Loucy (cell line): ENCODE measurements at regions not wholly inside any gene's neighbourhood (a gene's known extent, or its start where the extent isn't known, plus 50 kb on each side); places are given as distances from the start of the nearest gene placed in this dataset.
"Not testable (repeated sequence)": the region's sequence is repeated elsewhere in the genome, so short reads cannot be mapped to it uniquely, and the experiment has no call there.

Source experiments
- H2AFZ ChIP-seq: fragments of 200-600 bp; sonication (generic); 2 replicates; pipeline ENCODE4 v1.6.0; 2016; ENCODE audit warnings: antibody characterized with exemption, mild to moderate bottlenecking, low read length, moderate library complexity
- H3F3A ChIP-seq: fragments of 200-600 bp; 2 replicates; pipeline ENCODE4 v1.6.0; 2016; ENCODE audit warnings: antibody characterized with exemption, low read depth, mild to moderate bottlenecking
- H3K27me3 ChIP-seq: fragments of 200-600 bp; sonication (generic); 2 replicates; pipeline ENCODE4 v1.6.1; 2014; ENCODE audit warnings: low read length, mild to moderate bottlenecking; ENCODE audit not compliant: insufficient read depth, poor library complexity, severe bottlenecking
- H3K36me3 ChIP-seq: fragments of 200-600 bp; sonication (generic); 2 replicates; pipeline ENCODE4 v1.6.1; 2016; ENCODE audit warnings: low read length; ENCODE audit not compliant: insufficient read depth
- H3K4me1 ChIP-seq: fragments of 200-600 bp; sonication (generic); 2 replicates; pipeline ENCODE4 v1.5.1; 2014; ENCODE audit warnings: low read length, mild to moderate bottlenecking; ENCODE audit not compliant: insufficient read depth, poor library complexity, severe bottlenecking
- H3K4me2 ChIP-seq: fragments of 200-600 bp; sonication (generic); 2 replicates; pipeline ENCODE4 v1.6.0; 2014; ENCODE audit warnings: antibody characterized with exemption, low read length, low read depth, mild to moderate bottlenecking; ENCODE audit not compliant: poor library complexity, severe bottlenecking
- H3K4me3 ChIP-seq: fragments of 200-600 bp; sonication (generic); 2 replicates; pipeline ENCODE4 v1.5.1; 2014; ENCODE audit warnings: low read length, mild to moderate bottlenecking, mixed read lengths; ENCODE audit not compliant: poor library complexity, severe bottlenecking
- H3K79me2 ChIP-seq: fragments of 200-600 bp; sonication (generic); 2 replicates; pipeline ENCODE4 v1.6.1; 2014; ENCODE audit warnings: low read length; ENCODE audit not compliant: insufficient read depth
- H3K9ac ChIP-seq: fragments of 200-600 bp; sonication (generic); 2 replicates; pipeline ENCODE4 v1.6.0; 2014; ENCODE audit warnings: mild to moderate bottlenecking, low read depth, low read length, moderate library complexity; ENCODE audit not compliant: poor library complexity, severe bottlenecking
- H3K9me2 ChIP-seq: fragments of 200-600 bp; sonication (generic); replicated peaks from 2 replicates; pipeline ENCODE4 v1.6.1; 2016; ENCODE audit warnings: low read depth, low read length, mixed read lengths
- H3K9me3 ChIP-seq: fragments of 200-600 bp; sonication (generic); 2 replicates; pipeline ENCODE4 v1.6.1; 2014; ENCODE audit warnings: mild to moderate bottlenecking, antibody characterized with exemption, low read length, low read depth; ENCODE audit not compliant: insufficient read depth
- H4K20me1 ChIP-seq: fragments of 200-600 bp; sonication (generic); 2 replicates; pipeline ENCODE4 v1.6.0; 2014; ENCODE audit warnings: antibody characterized with exemption, low read length, mild to moderate bottlenecking; ENCODE audit not compliant: insufficient read depth, poor library complexity, severe bottlenecking

GRCh38 chr15:20337238-20337637, 204.4 kb downstream of the GOLGA6L6 start:
- H3K4me2 ChIP-seq, H3K79me2 ChIP-seq, H4K20me1 ChIP-seq, H3K4me1 ChIP-seq, H3K4me3 ChIP-seq, H3K36me3 ChIP-seq, H3K9me2 ChIP-seq, H2AFZ ChIP-seq, H3F3A ChIP-seq, H3K9ac ChIP-seq, H3K27me3 ChIP-seq: not testable (repeated sequence)
- H3K9me3 ChIP-seq: peaks cover 18% of the 10 kb centered on the region

- not testable (repeated sequence) for H3K9me3 ChIP-seq, H3K9ac ChIP-seq, H4K20me1 ChIP-seq, H3K36me3 ChIP-seq, H3K27me3 ChIP-seq, H3K79me2 ChIP-seq, H3K4me2 ChIP-seq, H3F3A ChIP-seq, H2AFZ ChIP-seq, H3K4me1 ChIP-seq, H3K4me3 ChIP-seq, H3K9me2 ChIP-seq
These were observed 207.1 kb downstream of the GOLGA6L6 start for GRCh38 chr15:20334451-20334850.

- not testable (repeated sequence) for H3K9ac ChIP-seq, H3K79me2 ChIP-seq, H3K36me3 ChIP-seq, H3K4me3 ChIP-seq, H3K27me3 ChIP-seq, H3K4me2 ChIP-seq, H4K20me1 ChIP-seq, H2AFZ ChIP-seq, H3K9me2 ChIP-seq, H3K4me1 ChIP-seq, H3K9me3 ChIP-seq, H3F3A ChIP-seq
These were observed 215.8 kb downstream of the GOLGA6L6 start for GRCh38 chr15:20325751-20326150.

GRCh38 chr15:20317132-20317531, 224.5 kb downstream of the GOLGA6L6 start:
- not testable (repeated sequence) for H3F3A ChIP-seq, H3K4me2 ChIP-seq, H3K36me3 ChIP-seq, H3K9ac ChIP-seq, H3K9me2 ChIP-seq, H3K4me3 ChIP-seq, H3K79me2 ChIP-seq, H3K27me3 ChIP-seq, H3K9me3 ChIP-seq, H3K4me1 ChIP-seq, H2AFZ ChIP-seq, H4K20me1 ChIP-seq

GRCh38 chr15:20311014-20311680, 230.5 kb downstream of the GOLGA6L6 start:
- not testable (repeated sequence) for H3K9ac ChIP-seq, H3K27me3 ChIP-seq, H3K9me2 ChIP-seq, H2AFZ ChIP-seq, H3K4me1 ChIP-seq, H3F3A ChIP-seq, H3K79me2 ChIP-seq, H3K4me3 ChIP-seq, H3K4me2 ChIP-seq, H3K36me3 ChIP-seq, H3K9me3 ChIP-seq, H4K20me1 ChIP-seq
